A673 (cell line): ENCODE measurements at regions not wholly inside any gene's neighbourhood (a gene's known extent, or its start where the extent isn't known, plus 50 kb on each side); places are given as distances from the start of the nearest gene placed in this dataset.

ENCODE experiments used
- BruUV-seq: library from RNA; stranded (reverse); fragments of 400-500 nt; replicated peaks from 2 replicates; lab custom pipeline; 2021; lab: Mats Ljungman, UMichigan
- CTCF ChIA-PET: fragments of 300-600 bp; sonication (Branson Sonifier 250); formaldehyde crosslinking; loops from one replicate; lab custom pipeline; 2022; ENCODE audit warnings: antibody characterized with exemption; lab: Charles Lee
- POLR2A ChIA-PET: fragments of 300-600 bp; sonication (Branson Sonifier 250); formaldehyde crosslinking; loops from one replicate; lab custom pipeline; 2022; ENCODE audit warnings: antibody characterized with exemption; ENCODE audit not compliant: low non-redundant PET; lab: Charles Lee
- DNase-seq: peaks from one replicate; pipeline ENCODE4 v3.0.0-alpha.2; 2015; ENCODE audit warnings: low spot score
- H3K27ac ChIP-seq: fragments of 200-600 bp; sonication (generic); 2 replicates; pipeline ENCODE4 v1.5.1; 2016; ENCODE audit warnings: mixed run types, low read depth, mild to moderate bottlenecking, mixed read lengths, antibody characterized with exemption, low read length; ENCODE audit not compliant: poor library complexity, severe bottlenecking
- H3K27me3 ChIP-seq: fragments of 200-600 bp; sonication (generic); replicated peaks from 2 replicates; pipeline ENCODE4 v1.6.1; 2017; ENCODE audit warnings: mixed run types, low read depth, mild to moderate bottlenecking, mixed read lengths, antibody characterized with exemption, low read length; ENCODE audit not compliant: insufficient read depth, poor library complexity
- H3K36me3 ChIP-seq: fragments of 200-600 bp; sonication (generic); 2 replicates; pipeline ENCODE4 v1.6.1; 2016; ENCODE audit warnings: mixed run types, mild to moderate bottlenecking, mixed read lengths, antibody characterized with exemption, low read length; ENCODE audit not compliant: insufficient read depth, poor library complexity, severe bottlenecking
- H3K4me1 ChIP-seq: fragments of 200-600 bp; sonication (generic); 2 replicates; pipeline ENCODE4 v1.6.1; 2017; ENCODE audit warnings: mixed run types, mild to moderate bottlenecking, mixed read lengths, antibody characterized with exemption, low read length; ENCODE audit not compliant: insufficient read depth, poor library complexity, severe bottlenecking
- H3K4me3 ChIP-seq: fragments of 200-600 bp; sonication (generic); 2 replicates; pipeline ENCODE4 v1.5.1; 2016; ENCODE audit warnings: low read depth, mixed run types, mild to moderate bottlenecking, mixed read lengths, low read length; ENCODE audit not compliant: poor library complexity, severe bottlenecking
- H3K9me3 ChIP-seq: fragments of 200-600 bp; sonication (generic); 2 replicates; pipeline ENCODE4 v1.6.1; 2016; ENCODE audit warnings: mixed run types, low read depth, mild to moderate bottlenecking, mixed read lengths, antibody characterized with exemption, low read length; ENCODE audit not compliant: poor library complexity, severe bottlenecking
- EZH2 ChIP-seq: fragments of 200-600 bp; sonication (generic); IDR thresholded peaks from 2 replicates; pipeline ENCODE4 v1.6.1; 2017; ENCODE audit warnings: borderline replicate concordance, low read depth, mild to moderate bottlenecking, mixed read lengths, antibody characterized with exemption, low read length; ENCODE audit not compliant: poor library complexity, severe bottlenecking
- intact Hi-C: fragments of 100-400 bp; cut with micrococcal nuclease; formaldehyde crosslinking; loops from one replicate; pipeline ENCODE4 v1.10.0; 2022; ENCODE audit not compliant: unreplicated experiment
- TF ChIP-seq, protein P1 (sequence below): fragments of 300-800, 200-600 bp; sonication (generic); conservative IDR thresholded peaks from 2 replicates; pipeline ENCODE4 v1.5.1; 2017; ENCODE audit warnings: low read depth, mild to moderate bottlenecking, antibody characterized with exemption, low read length, moderate library complexity, mixed read lengths

DNA sequence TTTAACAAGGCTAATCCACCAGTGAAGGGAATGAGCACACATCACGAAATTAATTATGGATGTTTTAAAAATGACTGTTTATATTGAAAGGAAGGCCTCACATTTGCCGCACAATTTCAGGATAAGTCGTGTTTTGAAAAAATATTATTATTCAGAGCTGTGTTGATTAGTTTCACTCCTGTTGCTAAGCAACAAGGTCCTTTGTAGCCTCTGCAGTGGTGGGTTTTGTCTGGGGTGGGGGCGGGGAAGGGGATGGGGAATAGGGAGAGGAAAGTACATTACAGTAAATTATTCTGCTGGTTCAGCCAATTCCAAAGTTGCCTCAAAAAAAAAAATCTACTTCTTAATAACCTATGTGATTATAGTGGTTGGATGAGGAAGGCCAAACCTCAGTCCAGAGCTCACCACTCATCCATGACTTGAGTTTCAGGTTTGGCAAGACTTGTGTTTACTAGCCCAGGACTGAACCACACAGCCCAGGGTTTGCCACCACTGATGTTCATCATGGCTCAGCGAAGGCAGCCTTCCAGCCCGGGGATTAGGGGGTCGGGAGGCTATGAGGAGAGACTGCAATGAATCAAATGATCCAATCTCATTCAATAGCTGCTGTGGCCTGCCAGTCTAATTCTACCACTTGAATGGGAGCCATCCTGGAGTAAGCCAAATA, 162.5 kb upstream of the ATP6AP2 start:
- H3K4me3 ChIP-seq, result no peak overlapping the region
- CTCF ChIA-PET, result no interaction called here
- intact Hi-C loops, result no loop called here
- POLR2A ChIA-PET, result no interaction called here
- no peaks in the 10 kb centered on the region for H3K9me3 ChIP-seq
- no TSS peak for BruUV-seq
- no peak overlapping the region for H3K27ac ChIP-seq
- no peak for TF ChIP-seq EZH2
- TF ChIP-seq, protein P1, sequence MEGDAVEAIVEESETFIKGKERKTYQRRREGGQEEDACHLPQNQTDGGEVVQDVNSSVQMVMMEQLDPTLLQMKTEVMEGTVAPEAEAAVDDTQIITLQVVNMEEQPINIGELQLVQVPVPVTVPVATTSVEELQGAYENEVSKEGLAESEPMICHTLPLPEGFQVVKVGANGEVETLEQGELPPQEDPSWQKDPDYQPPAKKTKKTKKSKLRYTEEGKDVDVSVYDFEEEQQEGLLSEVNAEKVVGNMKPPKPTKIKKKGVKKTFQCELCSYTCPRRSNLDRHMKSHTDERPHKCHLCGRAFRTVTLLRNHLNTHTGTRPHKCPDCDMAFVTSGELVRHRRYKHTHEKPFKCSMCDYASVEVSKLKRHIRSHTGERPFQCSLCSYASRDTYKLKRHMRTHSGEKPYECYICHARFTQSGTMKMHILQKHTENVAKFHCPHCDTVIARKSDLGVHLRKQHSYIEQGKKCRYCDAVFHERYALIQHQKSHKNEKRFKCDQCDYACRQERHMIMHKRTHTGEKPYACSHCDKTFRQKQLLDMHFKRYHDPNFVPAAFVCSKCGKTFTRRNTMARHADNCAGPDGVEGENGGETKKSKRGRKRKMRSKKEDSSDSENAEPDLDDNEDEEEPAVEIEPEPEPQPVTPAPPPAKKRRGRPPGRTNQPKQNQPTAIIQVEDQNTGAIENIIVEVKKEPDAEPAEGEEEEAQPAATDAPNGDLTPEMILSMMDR, result no peak
- DNase-seq, result no peak
- peaks cover 5% of the 10 kb centered on the region for H3K4me1 ChIP-seq
- no peaks in the 10 kb centered on the region for H3K36me3 ChIP-seq
- no peaks in the 10 kb centered on the region for H3K27me3 ChIP-seq

DNA sequence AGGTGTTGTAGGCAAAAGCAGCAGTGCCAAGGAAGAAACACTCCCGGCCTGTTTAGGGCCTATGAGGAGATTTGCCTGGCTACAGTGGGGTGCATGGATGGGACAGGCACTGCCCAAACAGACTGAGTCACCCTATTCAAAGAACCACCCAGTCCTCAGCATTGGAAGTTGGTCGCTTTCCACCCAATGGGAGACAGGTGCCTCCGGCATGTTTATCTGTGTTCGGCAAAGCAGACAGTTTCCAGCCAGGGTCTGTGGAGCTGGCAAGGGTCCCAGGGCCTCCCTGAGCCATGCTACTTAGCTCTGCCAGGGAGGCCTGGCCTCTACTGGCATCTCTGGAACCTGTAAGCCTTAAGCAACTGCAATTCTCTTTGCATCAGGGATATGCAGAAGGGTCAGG, 165.1 kb upstream of the ATP6AP2 start:
- TF ChIP-seq, protein P1, result no peak
- no peak for TF ChIP-seq EZH2
- BruUV-seq, result no TSS peak
- no peaks in the 10 kb centered on the region for H3K27me3 ChIP-seq
- H3K4me1 ChIP-seq, result no peaks in the 10 kb centered on the region
- no peaks in the 10 kb centered on the region for H3K36me3 ChIP-seq
- H3K27ac ChIP-seq, result no peak overlapping the region
- CTCF ChIA-PET, result no interaction called here
- intact Hi-C loops, result no loop called here
- H3K9me3 ChIP-seq, result no peaks in the 10 kb centered on the region
- POLR2A ChIA-PET, result no interaction called here
- no peak for DNase-seq
- H3K4me3 ChIP-seq, result no peak overlapping the region

DNA sequence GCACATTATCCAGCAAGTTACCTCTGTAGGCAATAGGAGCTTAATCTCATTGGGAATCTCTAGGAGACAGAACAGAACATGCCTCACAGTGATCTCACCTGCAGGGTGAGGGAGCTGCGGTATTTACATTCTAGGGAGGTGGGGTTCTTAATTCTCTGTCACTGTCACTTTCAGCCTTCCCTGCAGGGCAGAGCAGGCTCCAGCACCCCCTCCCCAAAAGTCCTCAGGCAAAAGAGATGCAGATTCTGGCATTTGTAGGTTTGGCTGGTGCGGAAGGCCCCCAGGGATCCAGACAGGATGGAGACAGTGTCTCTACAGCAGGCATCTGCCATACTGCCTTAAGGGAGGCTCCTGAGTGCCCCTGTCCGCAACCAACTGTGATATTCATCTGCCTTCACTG, 166.4 kb upstream of the ATP6AP2 start:
- H3K9me3 ChIP-seq, result no peaks in the 10 kb centered on the region
- TF ChIP-seq, protein P1, result no peak
- no peak for TF ChIP-seq EZH2
- H3K27me3 ChIP-seq, result no peaks in the 10 kb centered on the region
- no peak overlapping the region for H3K4me3 ChIP-seq
- ChIA-PET POLR2A (no interaction called here), CTCF (no interaction called here)
- H3K36me3 ChIP-seq, result no peaks in the 10 kb centered on the region
- DNase-seq, result no peak
- H3K27ac ChIP-seq, result no peak overlapping the region
- no TSS peak for BruUV-seq
- no peaks in the 10 kb centered on the region for H3K4me1 ChIP-seq
- intact Hi-C loops, result no loop called here
